OCI-LY7 (cell line): ENCODE measurements at regions not wholly inside any gene's neighbourhood (a gene's known extent, or its start where the extent isn't known, plus 50 kb on each side); places are given as distances from the start of the nearest gene placed in this dataset.

Source experiments
- BruUV-seq: library from RNA; stranded (reverse); fragments of 400-500 nt; replicated peaks from 2 replicates; lab custom pipeline; 2021; lab: Mats Ljungman, UMichigan
- CTCF ChIA-PET: fragments of 300-600 bp; sonication (Branson Sonifier 250); formaldehyde crosslinking; loops from one replicate; lab custom pipeline; 2022; ENCODE audit warnings: antibody characterized with exemption; ENCODE audit not compliant: unreplicated experiment; lab: Charles Lee
- POLR2A ChIA-PET: fragments of 300-600 bp; sonication (Branson Sonifier 250); formaldehyde crosslinking; loops from one replicate; lab custom pipeline; 2022; ENCODE audit warnings: antibody characterized with exemption; lab: Charles Lee
- DNase-seq: peaks from one replicate; pipeline ENCODE4 v3.0.0-alpha.2; 2015; ENCODE audit warnings: low spot score
- H2AFZ ChIP-seq: fragments of 200-600 bp; sonication (generic), shearing (Covaris generic); 2 replicates; pipeline ENCODE4 v1.6.1; 2014; ENCODE audit warnings: mild to moderate bottlenecking, antibody characterized with exemption, low read length, moderate library complexity
- H3K27ac ChIP-seq: fragments of 200-600 bp; sonication (generic); 2 replicates; pipeline ENCODE4 v1.5.1; 2014; ENCODE audit warnings: mixed run types, low read depth, mild to moderate bottlenecking, moderate library complexity, low read length, inconsistent platforms; ENCODE audit not compliant: poor library complexity, severe bottlenecking
- H3K36me3 ChIP-seq: fragments of 200-600 bp; sonication (generic); 2 replicates; pipeline ENCODE4 v1.6.1; 2014; ENCODE audit warnings: mild to moderate bottlenecking, antibody characterized with exemption, low read length, moderate library complexity, mixed read lengths; ENCODE audit not compliant: insufficient read depth
- H3K4me1 ChIP-seq: fragments of 200-600 bp; sonication (generic); 2 replicates; pipeline ENCODE4 v1.5.1; 2014; ENCODE audit warnings: mild to moderate bottlenecking, low read length; ENCODE audit not compliant: insufficient read depth, poor library complexity, severe bottlenecking
- H3K4me2 ChIP-seq: fragments of 200-600 bp; sonication (generic); 2 replicates; pipeline ENCODE4 v1.6.1; 2014; ENCODE audit warnings: mild to moderate bottlenecking, low read length
- H3K4me3 ChIP-seq: fragments of 200-600 bp; sonication (generic); 2 replicates; pipeline ENCODE4 v1.5.1; 2014; ENCODE audit warnings: mild to moderate bottlenecking, low read depth, low read length; ENCODE audit not compliant: poor library complexity, severe bottlenecking
- H3K79me2 ChIP-seq: fragments of 200-600 bp; sonication (generic); 2 replicates; pipeline ENCODE4 v1.6.1; 2016; ENCODE audit warnings: low read depth, mild to moderate bottlenecking, low read length, moderate library complexity, mixed read lengths; ENCODE audit not compliant: insufficient read depth
- H3K9me2 ChIP-seq: fragments of 200-600 bp; sonication (generic); 2 replicates; pipeline ENCODE4 v1.6.1; 2016; ENCODE audit warnings: mild to moderate bottlenecking, low read length, mixed read lengths; ENCODE audit not compliant: insufficient read depth
- H3K9me3 ChIP-seq: fragments of 200-600 bp; sonication (generic); 2 replicates; pipeline ENCODE4 v1.6.1; 2014; ENCODE audit warnings: mild to moderate bottlenecking, mixed run types, low read length, mixed read lengths
- H4K20me1 ChIP-seq: fragments of 200-600 bp; sonication (generic); 2 replicates; pipeline ENCODE4 v1.6.1; 2014; ENCODE audit warnings: mild to moderate bottlenecking, antibody characterized with exemption, low read length, moderate library complexity, mixed read lengths; ENCODE audit not compliant: insufficient read depth
- EZH2phosphoT487 ChIP-seq: fragments of 200-600 bp; sonication (generic); IDR thresholded peaks from 2 replicates; pipeline ENCODE4 v1.6.1; 2018; ENCODE audit warnings: low read depth, borderline replicate concordance, mild to moderate bottlenecking, mixed run types, antibody characterized with exemption, low read length, moderate library complexity, mixed read lengths
- intact Hi-C: fragments of 100-400 bp; cut with micrococcal nuclease; formaldehyde crosslinking; loops from one replicate; pipeline ENCODE4 v1.10.0; 2022; ENCODE audit not compliant: unreplicated experiment
- TF ChIP-seq, protein P1 (sequence below): fragments of 200-600 bp; sonication (generic); conservative IDR thresholded peaks from 2 replicates; pipeline ENCODE4 v1.5.1; 2014; ENCODE audit warnings: mild to moderate bottlenecking, antibody characterized with exemption, low read length, moderate library complexity, mixed read lengths

DNA sequence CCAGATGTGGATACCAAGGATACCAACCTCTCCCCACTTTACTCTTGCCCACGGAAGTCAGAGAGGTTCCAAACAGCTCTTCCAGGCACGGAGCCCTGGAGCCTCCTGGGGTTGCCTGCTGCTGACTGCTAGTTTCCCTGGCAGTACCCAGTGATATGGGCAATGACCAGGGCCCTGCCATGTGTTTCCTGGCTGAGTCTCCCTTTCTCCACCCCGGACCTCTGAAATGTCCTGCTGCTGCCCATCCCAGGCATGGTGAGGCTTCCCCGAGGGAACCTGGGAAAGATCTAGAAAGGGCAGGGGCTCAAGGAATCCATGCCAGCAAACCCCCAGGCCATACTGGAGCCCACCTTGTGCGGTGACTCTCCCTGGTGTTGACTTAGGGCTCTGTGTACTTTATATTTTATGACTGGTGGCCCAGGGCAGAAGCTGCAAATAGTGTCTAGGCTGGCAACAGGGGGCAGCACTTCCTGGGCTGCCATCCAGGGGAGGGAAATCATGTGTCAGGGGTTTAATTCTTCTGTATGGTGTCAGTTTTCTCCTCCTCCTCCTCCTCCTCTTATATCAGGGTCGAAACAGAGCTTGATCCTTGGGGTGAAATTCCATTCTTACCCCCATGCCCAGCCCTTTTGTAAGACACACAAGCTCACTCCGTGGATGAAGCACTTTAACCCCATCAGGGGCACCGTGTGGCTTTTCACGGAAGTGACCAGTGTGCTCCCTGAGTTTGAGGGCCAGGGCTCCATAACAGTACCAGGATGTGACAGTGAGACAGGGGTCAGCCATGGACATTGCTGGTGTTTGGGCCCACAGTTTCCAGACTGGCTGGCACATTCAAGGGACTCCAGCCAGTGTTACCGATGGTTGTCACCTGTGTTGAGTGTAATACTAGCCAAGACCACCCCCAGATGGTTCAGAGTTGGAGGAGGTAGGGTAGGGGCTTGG, 62.4 kb upstream of the GDF10 start:
- CTCF ChIA-PET = no interaction called here

DNA sequence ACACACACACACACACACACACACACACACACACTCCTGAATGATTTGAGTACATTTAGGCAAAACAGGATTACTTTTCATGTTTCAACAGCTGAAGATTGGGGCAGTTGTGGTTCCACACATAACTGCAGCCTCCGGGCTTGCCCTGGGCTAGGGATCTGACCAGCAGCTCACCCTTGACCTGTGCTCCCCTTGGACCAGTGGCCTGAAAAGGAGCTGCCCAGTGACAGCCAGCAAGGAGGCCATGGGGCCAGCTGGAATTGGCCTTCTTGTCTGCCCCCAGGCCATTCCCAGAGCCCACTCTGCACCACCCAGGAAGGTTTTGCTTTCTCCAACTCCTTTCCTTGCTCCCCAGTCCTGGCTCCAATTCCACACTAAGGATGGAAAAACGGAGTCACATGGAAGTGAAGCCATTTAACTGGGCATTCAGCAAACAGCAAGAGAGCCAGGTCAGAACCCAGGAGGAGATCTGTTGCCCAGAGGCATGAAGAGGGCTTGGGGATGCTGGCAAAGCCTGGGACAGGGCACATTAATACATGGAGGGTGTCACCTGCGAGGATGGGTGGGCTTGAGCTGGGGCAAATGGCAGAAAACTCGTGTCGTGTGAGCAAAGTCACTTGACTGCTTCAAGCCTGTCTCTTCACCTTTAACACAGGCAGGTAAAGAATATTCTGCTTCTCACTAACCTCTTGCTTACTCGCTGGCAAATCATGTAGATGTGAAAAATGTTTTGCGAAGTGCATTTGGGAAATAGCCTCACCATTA, 61.5 kb upstream of the GDF10 start:
- intact Hi-C loops = no loop called here
- POLR2A ChIA-PET = no interaction called here
- CTCF ChIA-PET = no interaction called here

More for the DNA sequence above, 62.4 kb upstream of the GDF10 start:
- no peaks in the 10 kb centered on the region for H3K4me1 ChIP-seq
- no peak for DNase-seq
- intact Hi-C loops = no loop called here
- H3K27ac ChIP-seq = no peak overlapping the region
- no peak overlapping the region for H3K4me3 ChIP-seq
- no peaks in the 10 kb centered on the region for H3K79me2 ChIP-seq
- no peaks in the 10 kb centered on the region for H3K36me3 ChIP-seq
- H2AFZ ChIP-seq = no peak overlapping the region
- H3K9me3 ChIP-seq = no peaks in the 10 kb centered on the region
- TF ChIP-seq, protein P1, sequence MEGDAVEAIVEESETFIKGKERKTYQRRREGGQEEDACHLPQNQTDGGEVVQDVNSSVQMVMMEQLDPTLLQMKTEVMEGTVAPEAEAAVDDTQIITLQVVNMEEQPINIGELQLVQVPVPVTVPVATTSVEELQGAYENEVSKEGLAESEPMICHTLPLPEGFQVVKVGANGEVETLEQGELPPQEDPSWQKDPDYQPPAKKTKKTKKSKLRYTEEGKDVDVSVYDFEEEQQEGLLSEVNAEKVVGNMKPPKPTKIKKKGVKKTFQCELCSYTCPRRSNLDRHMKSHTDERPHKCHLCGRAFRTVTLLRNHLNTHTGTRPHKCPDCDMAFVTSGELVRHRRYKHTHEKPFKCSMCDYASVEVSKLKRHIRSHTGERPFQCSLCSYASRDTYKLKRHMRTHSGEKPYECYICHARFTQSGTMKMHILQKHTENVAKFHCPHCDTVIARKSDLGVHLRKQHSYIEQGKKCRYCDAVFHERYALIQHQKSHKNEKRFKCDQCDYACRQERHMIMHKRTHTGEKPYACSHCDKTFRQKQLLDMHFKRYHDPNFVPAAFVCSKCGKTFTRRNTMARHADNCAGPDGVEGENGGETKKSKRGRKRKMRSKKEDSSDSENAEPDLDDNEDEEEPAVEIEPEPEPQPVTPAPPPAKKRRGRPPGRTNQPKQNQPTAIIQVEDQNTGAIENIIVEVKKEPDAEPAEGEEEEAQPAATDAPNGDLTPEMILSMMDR = 0 out of 2 replicates have a peak, but pooled peaks have one; percentile 31
- no peak for TF ChIP-seq EZH2phosphoT487
- no peak overlapping the region for H3K4me2 ChIP-seq
- no peaks in the 10 kb centered on the region for H3K9me2 ChIP-seq
- POLR2A ChIA-PET = no interaction called here
- no peaks in the 10 kb centered on the region for H4K20me1 ChIP-seq
- no TSS peak for BruUV-seq

More for the DNA sequence above, 61.5 kb upstream of the GDF10 start:
- no peak overlapping the region for H3K27ac ChIP-seq
- no peaks in the 10 kb centered on the region for H3K4me1 ChIP-seq
- no peaks in the 10 kb centered on the region for H4K20me1 ChIP-seq
- H3K79me2 ChIP-seq = no peaks in the 10 kb centered on the region
- no peak overlapping the region for H3K4me2 ChIP-seq
- H2AFZ ChIP-seq = no peak overlapping the region
- H3K4me3 ChIP-seq = no peak overlapping the region
- no peaks in the 10 kb centered on the region for H3K9me2 ChIP-seq
- DNase-seq = no peak
- no TSS peak for BruUV-seq
- no peaks in the 10 kb centered on the region for H3K9me3 ChIP-seq
- no peaks in the 10 kb centered on the region for H3K36me3 ChIP-seq
- no peak for TF ChIP-seq EZH2phosphoT487
- TF ChIP-seq, protein P1 = no peak
